IMR-90 (cell line): ENCODE measurements at regions not wholly inside any gene's neighbourhood (a gene's known extent, or its start where the extent isn't known, plus 50 kb on each side); places are given as distances from the start of the nearest gene placed in this dataset.

Source experiments
- ATAC-seq: fragments of 200-7000 bp; cut with Tn5 transposase; 2 replicates; pipeline ENCODE4 v1.9.1; 2020; ENCODE audit warnings: low read depth, mild to moderate bottlenecking, moderate library complexity
- BruUV-seq: library from RNA; stranded (reverse); fragments of 400-500 nt; replicated peaks from 2 replicates; lab custom pipeline; 2021; lab: Mats Ljungman, UMichigan
- CTCF ChIA-PET: fragments of 300-600 bp; formaldehyde crosslinking; extraction: SDS; loops from one replicate; lab custom pipeline; 2021; ENCODE audit warnings: antibody characterized with exemption; lab: Yijun Ruan, JAX
- POLR2A ChIA-PET: fragments of 300-600 bp; sonication (Branson Sonifier 250); formaldehyde crosslinking; loops from one replicate; lab custom pipeline; 2022; ENCODE audit warnings: antibody characterized with exemption; ENCODE audit not compliant: unreplicated experiment; lab: Charles Lee
- DNase-seq: peaks from one replicate; pipeline ENCODE4 v3.0.0; 2013
- H2AFZ ChIP-seq: replicated peaks from 2 replicates; pipeline ENCODE3; 2013; ENCODE audit warnings: low read length, mild to moderate bottlenecking; ENCODE audit not compliant: poor library complexity
- H2AK5ac ChIP-seq: 2 replicates; pipeline ENCODE4 v1.6.1; 2013; ENCODE audit warnings: low read depth, low read length, inconsistent platforms
- H2AK9ac ChIP-seq: replicated peaks from 2 replicates; pipeline ENCODE3; 2013; ENCODE audit warnings: mild to moderate bottlenecking, low read depth, low read length, moderate library complexity; ENCODE audit not compliant: poor library complexity
- H2BK120ac ChIP-seq: 2 replicates; pipeline ENCODE4 v1.6.1; 2013; ENCODE audit warnings: low read depth, low read length, inconsistent platforms
- H2BK15ac ChIP-seq: 3 replicates; pipeline ENCODE4 v1.6.1; 2013; ENCODE audit warnings: low read depth, low read length, inconsistent platforms
- H2BK20ac ChIP-seq: 2 replicates; pipeline ENCODE4 v1.6.1; 2013; ENCODE audit warnings: low read depth, mild to moderate bottlenecking, inconsistent platforms, low read length, moderate library complexity
- H2BK5ac ChIP-seq: 2 replicates; pipeline ENCODE4 v1.6.1; 2013; ENCODE audit warnings: mild to moderate bottlenecking, low read depth, low read length, inconsistent platforms; ENCODE audit not compliant: poor library complexity, severe bottlenecking
- H3K14ac ChIP-seq: replicated peaks from 2 replicates; pipeline ENCODE4 v1.6.1; 2013; ENCODE audit warnings: low read depth, low read length, inconsistent platforms
- H3K18ac ChIP-seq: 2 replicates; pipeline ENCODE4 v1.6.1; 2013; ENCODE audit warnings: low read depth, low read length, control low read depth
- H3K23ac ChIP-seq: 2 replicates; pipeline ENCODE4 v1.6.1; 2013; ENCODE audit warnings: low read depth, low read length, inconsistent platforms
- H3K27ac ChIP-seq: 2 replicates; pipeline ENCODE4 v1.5.1; 2013; ENCODE audit warnings: mild to moderate bottlenecking, control low read depth, low read length; ENCODE audit not compliant: insufficient read depth
- H3K27me3 ChIP-seq: 2 replicates; pipeline ENCODE4 v1.6.1; 2013; ENCODE audit warnings: low read length; ENCODE audit not compliant: control insufficient read depth, insufficient read depth
- H3K36me3 ChIP-seq: 2 replicates; pipeline ENCODE4 v1.6.1; 2013; ENCODE audit warnings: low read length, mixed read lengths; ENCODE audit not compliant: control insufficient read depth, insufficient read depth
- H3K4ac ChIP-seq: 2 replicates; pipeline ENCODE4 v1.6.1; 2013; ENCODE audit warnings: low read depth, low read length, inconsistent platforms
- H3K4me1 ChIP-seq: 2 replicates; pipeline ENCODE4 v1.6.1; 2013; ENCODE audit warnings: low read length, mixed read lengths; ENCODE audit not compliant: control insufficient read depth, insufficient read depth
- H3K4me2 ChIP-seq: 2 replicates; pipeline ENCODE4 v1.6.1; 2013; ENCODE audit warnings: low read depth, mild to moderate bottlenecking, control low read depth, low read length, moderate library complexity
- H3K4me3 ChIP-seq: 2 replicates; pipeline ENCODE4 v1.5.1; 2013; ENCODE audit warnings: low read depth, mild to moderate bottlenecking, control low read depth, low read length, moderate library complexity; ENCODE audit not compliant: insufficient read depth
- H3K56ac ChIP-seq: 2 replicates; pipeline ENCODE4 v1.6.1; 2013; ENCODE audit warnings: low read length, inconsistent platforms; ENCODE audit not compliant: insufficient read depth; ENCODE audit errors: extremely low read depth
- H3K79me1 ChIP-seq, 2 experiments: 2 replicates each; pipeline ENCODE4 v1.6.1; 2013; ENCODE audit warnings: low read length in 2 of 2, inconsistent platforms in 1 of 2, low read depth in 1 of 2
- H3K9ac ChIP-seq: 2 replicates; pipeline ENCODE4 v1.6.1; 2013; ENCODE audit warnings: low read depth, low read length, control low read depth
- H3K9me1 ChIP-seq: 2 replicates; pipeline ENCODE4 v1.6.1; 2013; ENCODE audit warnings: low read length, inconsistent platforms; ENCODE audit not compliant: insufficient read depth
- H3K9me3 ChIP-seq: 2 replicates; pipeline ENCODE4 v1.6.1; 2013; ENCODE audit warnings: low read length; ENCODE audit not compliant: control insufficient read depth, insufficient read depth
- H4K20me1 ChIP-seq: 2 replicates; pipeline ENCODE4 v1.6.1; 2013; ENCODE audit warnings: low read length, inconsistent platforms; ENCODE audit not compliant: insufficient read depth
- H4K5ac ChIP-seq: 2 replicates; pipeline ENCODE4 v1.6.1; 2013; ENCODE audit warnings: mild to moderate bottlenecking, low read depth, low read length, control low read depth
- H4K8ac ChIP-seq, 2 experiments: 2 replicates each; pipeline ENCODE4 v1.6.1; 2013; ENCODE audit warnings: low read depth in 2 of 2, low read length in 2 of 2, control low read depth in 1 of 2, inconsistent platforms in 1 of 2
- H4K91ac ChIP-seq: 2 replicates; pipeline ENCODE4 v1.6.1; 2013; ENCODE audit warnings: low read depth, low read length, inconsistent platforms; ENCODE audit not compliant: insufficient read depth
- CHD1 ChIP-seq: IDR thresholded peaks from 2 replicates; pipeline ENCODE4 v1.6.1; 2012; ENCODE audit warnings: low read depth, low read length, improper control_type of control experiment
- RAD21 ChIP-seq: IDR thresholded peaks from 2 replicates; pipeline ENCODE4 v1.6.1; 2012; ENCODE audit warnings: low read length, improper control_type of control experiment
- SMC3 ChIP-seq: fragments of 150-350 bp; IDR thresholded peaks from 2 replicates; pipeline ENCODE4 v1.6.1; 2016; ENCODE audit warnings: low read depth, mild to moderate bottlenecking, antibody characterized with exemption, low read length, moderate library complexity
- WGBS, 2 experiments: methylation state at CpG; one replicate each; pipeline versions ENCODE4 v1.1.5 to v1.1.7; 2013; ENCODE audit warnings: missing lambda C conversion rate in 2 of 2; ENCODE audit not compliant: insufficient read length in 1 of 2; ENCODE audit errors: extremely low coverage in 2 of 2; 5-methylcytosine and 5-hydroxymethylcytosine counted together
- dilution Hi-C: fragments of 300-500 bp; cut with HindIII; formaldehyde crosslinking; loops from one replicate; pipeline ENCODE4 v1.14.3; 2018; ENCODE audit warnings: low sequenced_read_pairs; ENCODE audit not compliant: unreplicated experiment
- in situ Hi-C: fragments of 300-500 bp; cut with MboI; formaldehyde crosslinking; loops from 3 replicates; pipeline ENCODE4 v1.14.3; 2019; ENCODE audit warnings: low sequenced_read_pairs, inconsistent platforms, mixed read lengths
- intact Hi-C: fragments of 100-400 bp; cut with micrococcal nuclease; formaldehyde crosslinking; loops from 2 replicates; pipeline ENCODE4 v1.10.0; 2022
- TF ChIP-seq, protein P1 (sequence below): fragments of 150-350 bp; IDR thresholded peaks from 2 replicates; pipeline ENCODE4 v1.6.1; 2016; ENCODE audit warnings: low read depth, mild to moderate bottlenecking, low read length, moderate library complexity, borderline replicate concordance
- TF ChIP-seq, protein P2 (sequence below): conservative IDR thresholded peaks from 2 replicates; pipeline ENCODE4 v1.5.1; 2012; ENCODE audit warnings: mild to moderate bottlenecking, low read depth, low read length, improper control_type of control experiment

- Histone ChIP-seq H4K8ac (no peak overlapping the region), H2AK9ac (no peak overlapping the region), H3K9me3 (no peaks in the 10 kb centered on the region), H3K79me1 (no peaks in the 10 kb centered on the region), H3K4me1 (no peaks in the 10 kb centered on the region), H2BK120ac (no peak overlapping the region), H3K18ac (no peak overlapping the region), H3K4me2 (no peak overlapping the region), H4K91ac (no peak overlapping the region), H3K27ac (no peak overlapping the region), H3K56ac (no peak overlapping the region), H2AK5ac (no peak overlapping the region), H3K27me3 (no peaks in the 10 kb centered on the region), H4K20me1 (no peaks in the 10 kb centered on the region), H3K9ac (no peak overlapping the region), H3K4me3 (no peak overlapping the region), H2BK5ac (no peak overlapping the region), H2BK20ac (no peak overlapping the region), H3K14ac (no peak overlapping the region), H3K9me1 (no peaks in the 10 kb centered on the region), H4K5ac (no peak overlapping the region), H3K36me3 (no peaks in the 10 kb centered on the region), H3K23ac (no peak overlapping the region), H2BK15ac (no peak overlapping the region), H3K4ac (no peak overlapping the region), H2AFZ (no peak overlapping the region)
- dilution Hi-C loops: no loop called here
- DNase-seq (peak; percentile 10), ATAC-seq (no peak)
- BruUV-seq: no TSS peak
- in situ Hi-C loops: no loop called here
- TF ChIP-seq, protein P1, sequence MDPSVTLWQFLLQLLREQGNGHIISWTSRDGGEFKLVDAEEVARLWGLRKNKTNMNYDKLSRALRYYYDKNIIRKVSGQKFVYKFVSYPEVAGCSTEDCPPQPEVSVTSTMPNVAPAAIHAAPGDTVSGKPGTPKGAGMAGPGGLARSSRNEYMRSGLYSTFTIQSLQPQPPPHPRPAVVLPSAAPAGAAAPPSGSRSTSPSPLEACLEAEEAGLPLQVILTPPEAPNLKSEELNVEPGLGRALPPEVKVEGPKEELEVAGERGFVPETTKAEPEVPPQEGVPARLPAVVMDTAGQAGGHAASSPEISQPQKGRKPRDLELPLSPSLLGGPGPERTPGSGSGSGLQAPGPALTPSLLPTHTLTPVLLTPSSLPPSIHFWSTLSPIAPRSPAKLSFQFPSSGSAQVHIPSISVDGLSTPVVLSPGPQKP: no peak
- TF ChIP-seq, protein P2, sequence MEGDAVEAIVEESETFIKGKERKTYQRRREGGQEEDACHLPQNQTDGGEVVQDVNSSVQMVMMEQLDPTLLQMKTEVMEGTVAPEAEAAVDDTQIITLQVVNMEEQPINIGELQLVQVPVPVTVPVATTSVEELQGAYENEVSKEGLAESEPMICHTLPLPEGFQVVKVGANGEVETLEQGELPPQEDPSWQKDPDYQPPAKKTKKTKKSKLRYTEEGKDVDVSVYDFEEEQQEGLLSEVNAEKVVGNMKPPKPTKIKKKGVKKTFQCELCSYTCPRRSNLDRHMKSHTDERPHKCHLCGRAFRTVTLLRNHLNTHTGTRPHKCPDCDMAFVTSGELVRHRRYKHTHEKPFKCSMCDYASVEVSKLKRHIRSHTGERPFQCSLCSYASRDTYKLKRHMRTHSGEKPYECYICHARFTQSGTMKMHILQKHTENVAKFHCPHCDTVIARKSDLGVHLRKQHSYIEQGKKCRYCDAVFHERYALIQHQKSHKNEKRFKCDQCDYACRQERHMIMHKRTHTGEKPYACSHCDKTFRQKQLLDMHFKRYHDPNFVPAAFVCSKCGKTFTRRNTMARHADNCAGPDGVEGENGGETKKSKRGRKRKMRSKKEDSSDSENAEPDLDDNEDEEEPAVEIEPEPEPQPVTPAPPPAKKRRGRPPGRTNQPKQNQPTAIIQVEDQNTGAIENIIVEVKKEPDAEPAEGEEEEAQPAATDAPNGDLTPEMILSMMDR: peak; percentile 37
- peak; percentile 40 for TF ChIP-seq RAD21
- TF ChIP-seq CHD1: no peak
- TF ChIP-seq SMC3: peak; percentile 42
- WGBS, 2 experiments: 59% methylated on average over 6 of the region's 20 CpGs; no CpG with 5 or more reads in 1 of the 2 experiments
- CTCF ChIA-PET: no interaction called here
- intact Hi-C loops: loop anchor here (1.0 kb wide), 1 partner anchor 254 kb away; no protein-coding TSS in a partner anchor
- POLR2A ChIA-PET: no interaction called here
These were observed 135.0 kb upstream of the IRX4 start for GRCh38 chr5:2017540-2018389.
